Activated CD8-positive, alpha-beta memory T cell treated with anti-CD3 and anti-CD28 coated beads, Interleukin-2, amount 50 U/mL, for 1 hour (primary cell): ENCODE measurements at regions not wholly inside any gene's neighbourhood (a gene's known extent, or its start where the extent isn't known, plus 50 kb on each side); places are given as distances from the start of the nearest gene placed in this dataset.

ENCODE experiments used
- DNase-seq: peaks from one replicate; pipeline ENCODE4 v3.0.0-alpha.2; 2020; ENCODE audit errors: extremely low read depth

DNA sequence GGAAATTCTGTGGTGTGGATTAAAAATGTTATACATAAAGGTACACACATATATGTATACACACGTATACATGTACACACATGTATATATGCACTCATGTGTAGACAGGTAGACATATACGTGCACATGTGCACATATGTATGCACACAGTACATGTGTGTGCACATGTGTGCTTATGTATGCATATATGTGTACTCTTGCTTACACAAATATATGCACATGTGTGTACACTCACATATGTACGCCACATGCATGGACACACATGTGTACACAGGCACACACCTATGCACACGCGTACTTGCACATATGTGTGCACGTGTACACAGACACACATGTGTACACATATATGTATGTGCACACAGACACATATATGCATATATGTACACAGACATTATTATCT, 142.8 kb upstream of the SALL3 start:
- no peak for DNase-seq

DNA sequence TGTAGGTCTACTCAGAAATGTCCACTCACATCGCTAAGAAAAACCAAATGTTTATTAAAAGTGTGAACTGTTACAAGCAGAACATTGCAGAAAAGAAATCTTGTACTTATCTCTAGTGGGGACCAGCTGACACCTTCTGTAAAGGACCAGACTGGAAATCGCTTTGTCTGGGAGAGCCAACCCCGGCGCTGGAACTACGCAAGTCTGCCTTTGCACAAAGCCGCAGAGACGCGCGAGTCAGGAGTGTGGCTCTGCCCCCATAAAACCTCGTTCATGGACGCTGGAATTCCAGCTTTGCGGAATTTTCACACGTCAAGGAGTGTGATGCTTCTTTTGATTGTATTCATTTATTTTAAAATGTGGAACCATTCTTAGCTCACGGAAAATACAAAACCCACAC, 141.9 kb upstream of the SALL3 start:
- no peak for DNase-seq

DNA sequence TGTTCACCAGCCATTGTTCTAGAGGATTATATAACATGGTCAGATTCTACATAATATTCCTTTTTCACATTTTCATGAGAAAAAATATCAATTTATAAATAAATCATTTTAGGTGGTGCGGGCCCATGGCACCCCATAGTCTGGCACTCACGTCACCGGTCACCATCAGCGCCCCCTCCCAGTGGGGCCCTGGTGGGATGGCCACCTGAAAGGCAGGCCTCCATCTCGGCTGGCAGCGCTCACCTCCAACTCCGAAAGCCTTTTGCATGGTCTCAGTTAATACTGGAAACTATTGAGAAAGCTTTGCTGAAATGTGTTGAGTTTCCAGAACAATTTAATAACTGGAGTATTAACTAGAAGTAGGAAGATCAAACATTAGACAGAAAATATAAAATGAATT, 141.4 kb upstream of the SALL3 start:
- DNase-seq: no peak

DNA sequence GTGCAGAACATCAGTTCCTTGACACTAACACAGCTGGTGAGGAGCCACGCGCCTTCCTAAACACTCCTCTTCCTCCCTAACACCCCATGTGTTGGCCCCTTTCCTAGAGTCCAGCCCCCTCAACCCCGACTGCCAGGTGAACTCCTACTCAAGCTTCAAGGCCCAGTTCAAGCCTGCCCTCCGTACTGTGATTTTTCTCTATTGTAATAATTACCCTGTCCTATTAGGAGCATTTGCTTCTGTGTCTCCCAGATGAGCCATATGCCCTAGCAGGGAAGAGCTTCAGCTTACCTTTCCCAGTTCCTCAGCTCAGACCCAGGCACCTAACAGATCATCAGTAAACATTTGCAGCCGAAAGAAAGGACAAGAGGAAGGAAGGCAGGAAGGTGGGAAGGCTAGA, 130.6 kb upstream of the SALL3 start:
- DNase-seq: no peak

DNA sequence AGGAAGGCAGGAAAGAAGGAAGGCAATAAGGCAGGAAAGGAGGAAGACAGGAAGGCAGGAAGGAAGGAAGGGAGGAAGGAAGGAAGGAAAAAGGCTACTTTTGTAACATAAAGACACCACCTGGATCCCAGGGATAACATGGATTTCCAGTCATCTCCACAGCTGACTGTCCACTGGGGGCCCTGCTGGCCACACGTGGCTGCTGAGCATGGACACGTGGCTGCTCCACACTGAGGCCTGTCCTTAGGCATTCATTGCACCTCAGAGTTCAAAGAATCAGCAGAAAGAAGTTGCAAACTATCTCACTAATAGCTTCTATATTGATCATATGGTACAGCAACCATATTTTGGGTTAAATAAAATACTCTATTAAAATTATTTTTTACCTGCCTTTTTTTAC, 130.2 kb upstream of the SALL3 start:
- DNase-seq: no peak

DNA sequence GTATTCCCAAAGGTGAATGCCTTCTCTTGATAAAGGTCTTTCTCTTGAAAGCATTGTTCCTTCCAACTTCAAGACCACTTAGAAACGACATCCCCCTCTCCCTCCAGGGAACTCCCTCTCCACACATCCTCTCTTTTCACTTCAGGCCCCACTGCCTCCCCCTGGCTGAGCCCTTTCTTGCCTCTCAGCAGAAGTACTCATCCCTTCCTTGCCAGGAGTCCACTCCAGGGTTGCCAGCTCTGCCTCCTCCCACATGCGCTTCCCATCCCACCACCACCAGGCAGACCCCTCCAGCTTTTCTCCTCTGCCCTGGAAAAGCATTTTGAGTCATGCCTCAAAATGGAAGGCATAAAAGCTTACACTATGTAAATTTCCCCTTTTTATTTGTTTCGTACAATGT, 126.3 kb upstream of the SALL3 start:
- DNase-seq: no peak

DNA sequence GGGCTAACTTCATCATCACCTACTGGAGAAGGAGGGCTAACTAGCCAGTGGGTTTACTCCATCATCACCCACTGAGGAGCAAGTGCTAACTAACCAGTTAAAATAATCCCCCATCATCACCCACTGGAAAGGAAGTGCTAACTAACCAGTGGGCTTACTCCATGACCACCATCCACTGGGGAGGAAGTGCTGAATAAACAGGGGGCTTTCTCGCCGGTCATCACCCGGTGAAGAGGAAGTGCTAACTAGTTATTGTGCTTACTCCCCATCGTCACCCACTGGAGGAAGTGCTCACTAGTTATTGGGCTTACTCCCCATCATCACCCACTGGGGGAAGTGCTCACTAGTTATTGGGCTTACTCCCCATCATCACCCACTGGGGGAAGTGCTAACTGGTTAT, 124.4 kb upstream of the SALL3 start:
- DNase-seq: no peak

DNA sequence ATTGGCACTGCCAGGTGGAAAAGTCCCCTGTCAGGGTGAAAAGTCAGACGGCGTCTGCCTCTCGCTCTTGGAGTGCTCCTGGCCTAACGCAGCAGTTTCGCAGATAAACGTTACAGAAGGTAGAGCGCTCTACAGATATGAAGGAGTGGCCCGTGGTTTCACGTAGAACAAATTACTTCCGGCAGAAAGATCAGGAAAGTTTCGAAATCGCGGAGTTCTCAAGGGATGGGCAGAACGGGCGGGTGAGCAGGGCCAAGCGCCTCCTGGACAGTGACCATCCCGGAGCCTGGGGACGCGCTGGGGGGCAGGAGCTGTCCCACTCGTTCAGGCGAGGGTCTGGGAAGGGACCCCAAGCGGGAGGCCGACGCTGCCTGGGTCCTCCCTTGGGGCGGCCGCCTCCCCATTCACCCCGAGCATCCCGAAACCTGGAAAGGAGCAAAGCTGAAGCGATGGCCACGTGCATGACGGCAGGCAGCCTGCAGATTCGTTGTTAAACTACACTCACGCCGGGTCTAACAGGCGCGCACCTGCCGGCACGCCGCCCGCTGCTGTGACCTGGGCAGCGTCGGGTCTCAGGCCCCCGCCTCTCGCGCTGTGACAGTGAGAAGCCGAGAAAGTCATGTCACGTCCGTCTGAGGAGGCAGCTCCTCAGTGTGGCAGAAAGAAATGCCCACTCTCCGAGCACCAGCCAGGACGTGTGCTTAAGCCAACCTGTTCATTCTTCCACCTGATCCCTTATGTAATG, 122.9 kb upstream of the SALL3 start:
- no peak for DNase-seq

DNA sequence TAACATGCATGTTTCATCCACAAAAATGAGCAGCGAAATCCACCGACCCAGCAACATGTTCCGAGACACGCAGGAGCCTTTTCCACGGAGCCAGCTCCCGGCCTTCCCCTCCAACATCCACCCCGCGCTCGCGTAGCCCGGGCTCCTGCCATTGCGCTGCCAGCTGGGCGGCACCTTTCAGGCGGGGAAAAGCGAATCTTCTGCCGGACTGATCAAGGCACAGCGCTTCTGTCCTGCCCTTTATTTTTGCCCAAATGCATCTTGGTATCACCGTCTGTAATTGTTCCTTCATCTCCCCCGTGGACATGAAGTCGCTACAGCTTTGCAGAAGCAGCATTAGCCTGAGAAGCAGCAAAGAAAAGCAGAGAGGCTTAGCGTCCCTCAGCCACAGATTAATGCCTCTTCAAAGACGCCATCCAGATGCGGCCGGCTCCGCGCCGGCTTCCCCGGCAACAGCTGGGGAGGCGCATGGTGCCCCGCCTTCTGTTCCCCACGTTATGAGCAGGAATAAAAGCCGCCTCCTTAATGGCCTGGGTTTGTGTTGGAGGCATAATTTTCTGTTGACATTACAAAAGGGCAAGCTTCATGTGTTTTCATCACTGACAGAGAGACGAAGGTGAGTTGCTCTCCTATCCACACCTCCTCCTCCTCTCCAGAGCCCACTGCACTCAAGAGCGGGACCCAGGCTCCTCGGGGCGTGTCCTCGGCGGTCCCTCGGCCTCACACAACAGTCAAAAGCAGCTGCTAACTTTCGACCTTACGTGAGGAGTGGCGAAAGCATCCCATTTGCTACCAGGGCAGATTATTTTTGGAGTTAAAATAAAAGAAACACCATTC, 122.1 kb upstream of the SALL3 start:
- no peak for DNase-seq

DNA sequence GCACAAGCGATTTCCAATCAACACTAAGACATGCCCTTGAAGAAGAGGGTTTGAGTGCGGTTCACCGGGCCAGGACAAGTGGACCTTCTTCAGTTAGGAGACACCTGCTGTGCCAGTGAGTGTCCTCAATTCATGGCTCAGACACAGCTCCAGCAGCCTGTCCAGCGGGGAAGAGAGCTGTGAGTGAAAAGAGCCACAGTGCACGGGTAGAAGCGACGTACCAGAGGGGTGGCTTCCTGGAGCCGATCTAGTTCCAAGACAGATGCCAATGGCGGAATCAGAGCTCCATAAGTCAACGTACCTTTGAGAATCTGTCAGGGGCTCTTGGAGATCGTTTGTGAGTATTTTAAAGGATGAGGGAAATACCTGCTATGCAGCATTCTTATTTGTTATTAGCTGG, 119.9 kb upstream of the SALL3 start:
- no peak for DNase-seq

DNA sequence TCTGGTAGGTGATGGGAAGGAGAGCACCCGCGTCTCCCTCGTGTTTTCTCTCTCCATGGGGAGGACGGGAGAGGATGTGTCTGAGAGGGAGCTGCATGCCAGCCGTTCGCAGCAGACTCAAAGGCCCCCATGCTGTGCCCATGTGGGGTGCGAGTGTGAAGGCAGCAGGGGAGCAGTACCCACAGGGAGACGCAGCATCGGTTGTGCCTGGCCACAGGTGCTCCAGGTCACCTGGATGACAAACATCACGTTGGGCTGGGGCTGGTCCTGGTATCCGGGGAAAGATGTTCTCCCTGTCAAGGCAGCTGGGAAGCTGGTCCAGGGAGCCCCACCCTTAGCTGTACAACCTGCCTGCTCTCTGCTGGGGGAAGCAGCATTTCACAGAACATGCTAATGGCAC, 119.5 kb upstream of the SALL3 start:
- DNase-seq: no peak

DNA sequence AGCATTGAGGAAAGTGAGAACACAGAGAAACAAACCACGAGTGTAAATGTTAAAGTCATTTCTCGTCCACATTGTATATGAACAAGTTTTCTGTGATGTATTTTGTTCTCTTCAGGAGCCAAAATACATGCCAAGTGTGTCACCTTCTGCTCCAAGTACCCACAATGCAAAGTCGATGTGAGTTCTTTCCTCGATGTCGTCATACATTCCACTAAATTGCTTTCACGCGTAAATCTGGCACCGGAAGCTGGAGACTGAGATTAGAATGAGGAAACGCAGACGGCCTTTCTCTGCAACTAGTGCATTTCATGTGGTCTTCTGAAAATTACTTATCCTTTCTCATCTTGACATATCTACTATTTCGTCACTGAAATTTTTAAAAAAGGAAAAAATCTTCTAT, 118.5 kb upstream of the SALL3 start:
- no peak for DNase-seq

DNA sequence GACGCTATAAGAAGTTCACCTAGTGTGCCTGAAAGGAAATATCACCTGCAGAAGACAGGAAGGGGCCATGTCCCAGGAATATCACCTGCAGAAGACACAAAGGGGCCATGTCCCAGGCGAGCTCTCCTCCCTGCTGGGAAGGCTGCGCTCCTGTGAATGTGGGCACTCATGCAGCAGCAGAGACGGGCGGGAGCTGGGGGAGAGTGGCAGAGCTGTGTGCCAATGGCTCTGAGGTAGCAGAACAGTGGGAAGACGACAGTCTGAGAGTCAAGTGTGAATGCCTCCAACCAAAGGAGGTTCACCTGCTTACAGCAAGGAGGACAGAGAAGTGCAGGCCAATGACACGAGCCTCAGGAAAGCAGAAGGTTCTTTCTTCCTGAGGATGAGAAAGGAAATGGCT, 117.9 kb upstream of the SALL3 start:
- no peak for DNase-seq

DNA sequence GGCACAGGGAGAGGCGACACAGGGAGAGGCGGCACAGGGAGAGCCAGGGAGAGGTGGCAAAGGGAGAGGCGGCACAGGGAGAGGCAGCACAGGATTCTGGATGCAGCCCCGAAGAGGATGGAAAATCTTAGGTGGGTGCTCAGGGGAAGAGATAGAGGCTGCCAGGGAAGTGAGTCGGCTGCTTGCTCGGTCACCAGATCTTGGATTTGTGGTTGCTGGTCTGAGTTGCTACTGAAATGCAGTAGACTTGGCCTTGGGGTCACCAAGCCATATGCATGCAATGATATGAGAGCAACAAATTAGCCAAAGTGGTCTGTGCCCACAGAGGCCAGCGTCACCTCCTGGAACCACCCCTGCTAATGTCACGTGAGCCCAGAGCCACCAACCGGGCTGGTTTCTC, 117.2 kb upstream of the SALL3 start:
- DNase-seq: no peak

DNA sequence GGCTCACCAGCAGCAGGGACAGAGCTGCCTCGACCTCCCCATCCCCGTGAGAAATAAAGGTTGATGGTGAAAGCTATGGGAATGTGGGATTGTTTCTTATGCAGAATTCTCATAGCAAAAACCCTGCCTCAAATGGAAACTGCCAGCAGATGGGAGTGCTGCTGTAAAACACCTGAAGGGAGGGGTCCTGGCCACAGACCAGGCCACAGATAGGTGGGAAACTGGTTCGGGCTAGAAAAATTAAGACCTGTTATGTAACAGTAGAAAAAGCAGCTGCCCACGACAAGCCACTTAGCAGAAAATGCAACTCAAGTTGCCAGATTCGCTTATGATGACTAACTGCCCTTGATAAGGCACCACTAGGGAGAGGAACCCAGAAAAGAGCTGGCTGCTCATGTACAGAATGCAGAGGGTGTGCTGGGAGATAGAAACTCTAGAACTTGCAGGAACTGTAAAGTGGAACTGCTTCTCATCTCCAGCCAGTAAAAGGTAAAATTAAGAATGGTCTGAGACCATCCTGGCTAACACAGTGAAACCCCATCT, 114.5 kb upstream of the SALL3 start:
- no peak for DNase-seq

DNA sequence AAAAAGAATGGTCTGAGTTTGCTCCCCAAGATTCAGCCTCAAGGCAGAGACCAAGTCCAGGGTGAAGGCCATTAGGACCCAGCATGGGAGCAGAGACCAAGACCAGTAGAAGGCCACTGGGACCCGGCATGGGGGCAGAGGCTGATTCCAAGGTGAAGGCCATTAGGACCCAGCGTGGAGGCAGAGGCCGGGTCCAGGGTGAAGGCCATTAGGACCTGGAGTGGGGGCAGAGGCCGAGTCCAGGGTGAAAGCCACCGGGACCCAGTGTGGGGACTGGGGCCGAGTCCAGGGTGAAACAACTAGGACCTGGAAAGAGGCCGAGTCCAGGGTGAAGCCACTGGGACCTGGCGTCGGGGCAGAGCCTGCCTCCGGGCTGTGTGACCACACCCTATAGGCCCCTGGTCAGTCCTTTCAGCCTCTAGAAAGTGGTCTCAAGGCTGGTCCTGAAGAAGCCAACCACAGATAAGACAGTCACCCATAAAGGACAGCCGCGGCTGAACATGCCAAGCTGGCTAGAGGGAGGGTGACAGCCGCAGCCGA, 113.8 kb upstream of the SALL3 start:
- DNase-seq: no peak

DNA sequence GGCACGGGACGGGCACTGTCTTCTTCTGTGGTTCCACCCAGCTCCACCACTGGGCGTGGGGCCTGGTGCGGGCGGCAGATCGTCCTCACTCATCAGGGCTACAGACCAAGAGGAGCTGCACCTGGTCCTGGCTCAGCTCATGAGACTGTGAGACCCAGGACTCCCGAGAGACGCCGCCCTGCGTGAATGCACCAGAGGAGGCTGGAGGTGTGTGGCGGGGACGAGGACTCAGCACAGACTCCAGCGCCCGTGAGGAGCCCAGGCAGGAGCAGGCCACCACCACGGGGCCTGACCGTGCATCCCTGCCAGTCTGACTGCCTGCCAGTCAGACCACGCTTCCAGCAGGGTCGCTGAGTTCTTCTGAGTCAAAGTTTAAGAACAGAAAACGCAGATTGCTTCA, 112.5 kb upstream of the SALL3 start:
- no peak for DNase-seq

DNA sequence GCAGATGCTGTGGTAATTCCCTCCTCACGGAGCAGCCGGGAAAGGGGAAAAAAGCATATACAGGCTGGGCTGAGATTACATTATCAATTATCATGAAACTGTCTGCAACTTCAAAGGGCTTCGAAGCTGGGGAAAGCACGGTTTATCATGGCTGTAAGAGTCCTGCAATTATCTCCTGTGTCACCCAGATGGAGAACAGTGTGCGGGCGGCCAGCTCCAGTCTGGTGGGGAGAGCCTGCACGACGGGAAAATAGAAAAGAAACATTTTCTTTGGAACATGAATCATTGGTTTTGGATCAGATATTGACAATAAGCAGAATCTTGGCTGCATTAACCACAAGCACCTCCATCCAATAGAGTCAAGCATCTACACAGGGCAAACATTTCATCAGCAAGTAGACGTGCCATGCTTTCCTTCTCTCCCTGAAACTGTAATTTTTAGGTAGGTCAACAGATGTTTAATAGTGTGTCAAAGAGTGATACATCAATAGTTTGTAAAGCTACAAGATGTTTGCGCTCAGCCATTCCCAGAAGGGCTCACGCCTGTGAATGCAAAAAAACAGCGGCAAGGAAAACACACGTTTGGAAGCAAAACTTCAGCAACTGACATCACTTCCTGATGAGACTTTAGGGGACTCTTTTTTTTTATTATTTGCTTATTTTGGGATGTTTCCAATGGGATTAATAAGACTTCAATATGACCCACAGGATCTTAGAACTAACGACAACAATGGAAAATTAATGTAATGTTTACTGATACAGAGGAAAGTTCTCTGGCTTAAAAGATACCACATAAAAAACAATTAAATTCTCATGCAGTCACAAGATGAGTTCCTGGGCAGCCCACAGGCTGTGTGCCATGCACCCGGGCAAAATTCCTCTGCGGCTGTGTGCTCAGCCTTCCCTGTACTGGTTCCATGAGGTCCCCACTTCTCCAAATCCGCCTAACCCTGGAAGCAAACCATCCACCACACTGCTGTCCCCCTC, 111.0 kb upstream of the SALL3 start:
- DNase-seq: no peak

DNA sequence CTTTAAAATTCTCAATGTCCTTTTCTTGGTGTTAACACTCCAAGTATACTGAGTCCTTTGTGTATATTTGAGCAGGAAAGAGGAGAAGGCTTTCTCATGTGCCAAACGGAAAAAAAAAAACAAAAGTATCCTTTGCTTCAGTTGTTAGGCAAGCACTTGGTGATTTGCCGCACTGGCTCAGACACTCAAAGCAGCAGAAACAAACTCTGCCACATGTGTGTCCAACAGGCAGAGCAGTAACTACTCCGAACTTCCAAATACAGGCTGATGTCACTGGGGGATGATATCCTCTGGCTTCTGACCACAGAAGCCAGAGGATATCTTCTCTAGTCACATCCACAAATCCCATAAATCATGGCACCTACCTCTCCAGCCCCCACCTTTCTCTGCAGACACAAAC, 108.0 kb upstream of the SALL3 start:
- DNase-seq: no peak

DNA sequence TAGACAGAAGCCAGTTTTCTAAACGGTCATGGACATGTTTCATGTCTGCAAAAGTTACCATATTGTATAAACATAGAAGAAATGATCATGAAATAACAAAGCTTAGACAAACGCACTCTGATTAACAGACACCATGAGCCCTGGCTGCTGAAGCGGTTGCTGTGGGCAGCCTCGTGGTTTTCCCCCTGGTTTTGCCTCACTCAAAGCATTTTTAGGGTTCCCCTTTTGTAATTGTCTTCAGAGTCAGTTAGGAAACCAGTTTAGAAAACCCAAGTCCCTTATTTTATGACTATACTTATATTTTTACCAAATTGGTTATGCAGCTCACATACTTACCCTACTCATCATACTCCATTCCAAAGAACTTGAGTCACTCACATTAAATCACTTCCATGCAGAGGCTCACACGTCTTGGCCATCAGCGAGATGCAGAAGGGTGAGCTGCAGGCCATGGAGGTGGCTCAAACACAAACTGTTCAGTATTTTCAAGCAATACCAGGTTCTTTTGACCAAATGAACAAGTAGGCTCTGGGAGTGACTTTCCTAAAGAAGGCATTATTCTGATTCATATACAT, 105.6 kb upstream of the SALL3 start:
- DNase-seq: no peak

DNA sequence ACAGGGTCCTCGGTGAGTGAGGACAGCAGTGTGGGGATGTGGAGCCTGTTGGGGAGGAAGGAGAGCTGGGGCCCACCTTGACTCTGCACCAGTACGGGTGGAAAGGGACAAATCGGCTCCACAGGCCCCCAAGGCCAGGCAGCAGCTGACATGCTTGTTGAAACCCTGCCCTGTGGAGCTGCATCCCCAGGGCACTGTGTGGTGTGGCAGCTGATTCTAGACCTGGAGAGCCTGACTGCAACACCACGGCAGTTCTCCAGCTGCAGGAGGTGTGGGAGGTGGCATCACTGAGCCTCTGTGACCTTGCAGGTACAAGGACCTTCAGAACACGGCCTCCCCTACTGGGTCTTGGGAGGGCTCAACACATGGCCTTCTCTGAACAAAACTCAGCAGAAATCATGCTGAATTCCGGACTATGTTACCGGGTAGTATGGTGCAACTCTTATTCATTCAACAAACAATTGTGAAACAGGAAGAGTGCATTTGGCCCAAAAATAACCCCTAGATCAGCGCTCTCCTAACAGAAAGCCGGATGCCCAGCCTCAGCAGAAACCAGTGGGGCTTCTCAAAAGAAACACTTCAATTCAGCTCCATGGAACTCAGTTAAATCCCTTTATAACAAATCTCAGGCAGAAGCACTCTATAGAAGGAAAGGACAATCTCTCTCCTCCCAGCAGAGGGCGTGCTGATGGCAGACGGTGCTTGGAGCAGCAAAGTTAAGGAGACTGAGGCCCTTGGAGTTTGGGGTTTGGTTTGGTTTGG, 104.4 kb upstream of the SALL3 start:
- no peak for DNase-seq
